B cell (primary cell): ENCODE measurements at regions not wholly inside any gene's neighbourhood (a gene's known extent, or its start where the extent isn't known, plus 50 kb on each side); places are given as distances from the start of the nearest gene placed in this dataset.

Source experiments
- ATAC-seq: fragments of 200-7000 bp; cut with Tn5 transposase; one replicate; pipeline ENCODE4 v1.10.0; 2021; ENCODE audit warnings: low read depth, mild to moderate bottlenecking, moderate number of reproducible peaks, moderate library complexity
- CTCF ChIA-PET: fragments of 350-600 bp; sonication (Branson Sonifier 250); formaldehyde crosslinking; loops from one replicate; lab custom pipeline; 2021; ENCODE audit warnings: antibody characterized with exemption, inconsistent platforms; lab: Charles Lee
- POLR2A ChIA-PET: fragments of 350-600 bp; sonication (Branson Sonifier 250); formaldehyde crosslinking; loops from one replicate; lab custom pipeline; 2021; ENCODE audit warnings: antibody characterized with exemption; lab: Charles Lee
- DNase-seq: peaks from one replicate; pipeline ENCODE4 v3.0.0; 2013
- H2AFZ ChIP-seq: 2 replicates; pipeline ENCODE4 v1.6.1; 2012; ENCODE audit warnings: mild to moderate bottlenecking, low read depth, low read length; ENCODE audit not compliant: insufficient read depth, poor library complexity, severe bottlenecking
- H3K27ac ChIP-seq, 2 donors: 1 replicate in 1 of 2; 2 replicates in 1 of 2; pipeline ENCODE4 v1.5.1; 2012 to 2013; ENCODE audit warnings: low read length in 2 of 2, mild to moderate bottlenecking in 2 of 2, moderate library complexity in 1 of 2
- H3K27me3 ChIP-seq, 4 experiments: fragments of 200-600 bp in 1 of 4; sonication (generic) in 1 of 4; replicated peaks in 1 of 4; 1 replicate in 2 of 4; 2 replicates in 2 of 4; pipeline versions ENCODE4 v1.6.1 to v1.7.0; 2013 to 2016; ENCODE audit warnings: low read length in 3 of 4, mild to moderate bottlenecking in 2 of 4, mixed read lengths in 1 of 4, moderate library complexity in 1 of 4; ENCODE audit not compliant: insufficient read depth in 4 of 4, control insufficient read depth in 3 of 4; ENCODE audit errors: control extremely low read depth in 1 of 4
- H3K36me3 ChIP-seq, 2 experiments: replicated peaks in 1 of 2; 1 replicate in 1 of 2; 2 replicates in 1 of 2; pipeline versions ENCODE4 v1.6.1 to v1.7.1; 2013; ENCODE audit warnings: low read length in 1 of 2; ENCODE audit not compliant: insufficient read depth in 2 of 2, control insufficient read depth in 1 of 2; ENCODE audit errors: control extremely low read depth in 1 of 2, extremely low read depth in 1 of 2
- H3K4me1 ChIP-seq, 2 donors: fragments of 200-600 bp in 1 of 2; sonication (generic) in 1 of 2; 1 replicate in 1 of 2; 2 replicates in 1 of 2; pipeline versions ENCODE4 v1.5.1 to v1.6.1; 2013 to 2017; ENCODE audit warnings: low read length in 2 of 2; ENCODE audit not compliant: control insufficient read depth in 2 of 2, insufficient read depth in 2 of 2
- H3K4me2 ChIP-seq: replicated peaks from 2 replicates; pipeline ENCODE3; 2012; ENCODE audit warnings: mild to moderate bottlenecking, low read depth, low read length; ENCODE audit not compliant: poor library complexity, severe bottlenecking
- H3K4me3 ChIP-seq, 5 experiments: fragments of 200-600 bp in 1 of 5; sonication (generic) in 1 of 5; 1 replicate in 3 of 5; 2 replicates in 2 of 5; pipeline versions ENCODE4 v1.5.1 to v1.7.0; 2011 to 2016; ENCODE audit warnings: low read length in 4 of 5, mild to moderate bottlenecking in 4 of 5, low read depth in 2 of 5, control low read depth in 1 of 5, moderate library complexity in 1 of 5; ENCODE audit not compliant: insufficient read depth in 1 of 5; ENCODE audit errors: control extremely low read depth in 1 of 5, extremely low read depth in 1 of 5
- H3K79me2 ChIP-seq: fragments of 200-600 bp; sonication (generic); one replicate; pipeline ENCODE4 v1.6.0; 2016; ENCODE audit warnings: low read length; ENCODE audit not compliant: control insufficient read depth, insufficient read depth
- H3K9ac ChIP-seq: fragments of 200-600 bp; sonication (generic); 2 replicates; pipeline ENCODE4 v1.6.1; 2017; ENCODE audit warnings: mild to moderate bottlenecking, low read length, moderate library complexity
- H3K9me3 ChIP-seq, 3 donors: one replicate each; pipeline versions ENCODE4 v1.6.1 to v1.7.1; 2013; ENCODE audit warnings: low read length in 2 of 3; ENCODE audit not compliant: control insufficient read depth in 2 of 3, insufficient read depth in 1 of 3; ENCODE audit errors: control extremely low read depth in 1 of 3
- H4K20me1 ChIP-seq: 2 replicates; pipeline ENCODE4 v1.6.0; 2012; ENCODE audit warnings: mild to moderate bottlenecking, low read length; ENCODE audit not compliant: insufficient read depth, control insufficient read depth, poor library complexity, severe bottlenecking
- H3K27ac Mint-ChIP-seq: one replicate; pipeline ENCODE4 v1.8.0; 2021; ENCODE audit warnings: mixed read lengths
- H3K27me3 Mint-ChIP-seq: one replicate; pipeline ENCODE4 v1.8.0; 2021; ENCODE audit warnings: mixed read lengths
- H3K4me1 Mint-ChIP-seq: one replicate; pipeline ENCODE4 v1.8.0; 2021; ENCODE audit warnings: mixed read lengths
- H3K4me3 Mint-ChIP-seq: one replicate; pipeline ENCODE4 v1.8.0; 2021; ENCODE audit warnings: mixed read lengths
- H3K9me3 Mint-ChIP-seq: one replicate; pipeline ENCODE4 v1.8.0; 2022; ENCODE audit warnings: mixed read lengths; ENCODE audit not compliant: insufficient read depth
- CTCF ChIP-seq: fragments of 200-600 bp; IDR thresholded peaks from one replicate; pipeline ENCODE4 v1.8.0; 2022; ENCODE audit warnings: antibody characterized with exemption, mild to moderate bottlenecking
- EZH2 ChIP-seq: IDR thresholded peaks from 2 replicates; pipeline ENCODE4 v1.6.1; 2012; ENCODE audit warnings: borderline replicate concordance, low read depth, mild to moderate bottlenecking, moderate library complexity, low read length; ENCODE audit not compliant: insufficient read depth, poor library complexity, severe bottlenecking
- WGBS: methylation state at CpG from one replicate; pipeline ENCODE4 v1.1.5; 2013; ENCODE audit warnings: missing lambda C conversion rate; ENCODE audit not compliant: insufficient coverage; 5-methylcytosine and 5-hydroxymethylcytosine counted together
- intact Hi-C: fragments of 100-400 bp; cut with micrococcal nuclease; formaldehyde crosslinking; loops from one replicate; pipeline ENCODE4 v1.10.0; 2022

DNA sequence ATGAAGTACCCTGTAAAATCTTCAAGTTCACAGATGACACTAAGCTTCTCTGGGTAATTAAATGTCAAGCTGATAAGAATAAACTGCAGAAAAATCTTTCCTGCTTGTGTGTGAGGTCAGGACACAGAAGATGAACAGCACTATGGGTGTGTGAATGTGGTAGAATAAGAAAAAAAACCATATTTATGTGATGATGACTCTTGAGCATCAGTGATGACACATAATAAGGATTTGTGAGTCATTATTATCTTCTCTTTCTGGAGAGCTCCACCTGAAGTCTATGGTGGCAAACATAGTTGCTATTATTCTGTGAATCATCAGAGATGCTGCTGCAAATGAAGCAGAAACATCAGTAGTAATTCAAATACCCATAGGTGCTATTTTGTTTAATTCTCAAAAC, 422.4 kb downstream of the DIPK2A start:
- CTCF ChIA-PET, result no interaction called here
- no peak overlapping the region for H2AFZ ChIP-seq
- no peaks in the 10 kb centered on the region for H3K4me1 ChIP-seq
- Mint-ChIP-seq H3K27me3 (no peaks in the 10 kb centered on the region), H3K4me3 (no peak overlapping the region), H3K27ac (no peak overlapping the region), H3K4me1 (no peaks in the 10 kb centered on the region), H3K9me3 (peaks cover 2% of the 10 kb centered on the region)
- H3K36me3 ChIP-seq, result no peaks in the 10 kb centered on the region
- TF ChIP-seq EZH2 (no peak), CTCF (no peak)
- H3K4me3 ChIP-seq, result no peak overlapping the region
- no peak overlapping the region for H3K9ac ChIP-seq
- H3K27me3 ChIP-seq, result no peaks in the 10 kb centered on the region
- no peak overlapping the region for H3K4me2 ChIP-seq
- intact Hi-C loops, result no loop called here
- H3K9me3 ChIP-seq, result no peaks in the 10 kb centered on the region
- no peak for ATAC-seq
- no peaks in the 10 kb centered on the region for H3K79me2 ChIP-seq
- POLR2A ChIA-PET, result no interaction called here
- H3K27ac ChIP-seq, result no peak overlapping the region
- no peak for DNase-seq
- H4K20me1 ChIP-seq, result no peaks in the 10 kb centered on the region

DNA sequence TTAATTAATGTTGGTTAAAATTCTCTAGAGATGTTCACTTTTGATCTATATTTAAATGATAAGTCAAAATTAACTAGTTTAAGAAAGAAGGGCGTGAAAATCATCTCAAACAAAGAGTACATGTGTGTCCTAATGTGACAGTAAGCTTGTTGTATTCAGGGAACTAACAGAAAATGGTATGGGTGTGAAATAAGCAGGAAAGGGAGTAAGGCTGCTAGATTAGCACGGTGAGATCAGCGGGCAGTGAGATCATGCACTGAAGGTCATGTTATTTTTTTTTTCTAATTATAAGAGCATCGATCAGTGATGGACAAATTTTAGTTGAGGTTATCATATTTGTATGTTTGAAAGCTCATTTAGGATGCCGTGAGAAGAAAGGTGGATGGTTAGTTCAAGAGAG, 430.8 kb downstream of the DIPK2A start:
- Mint-ChIP-seq H3K27ac (no peak overlapping the region), H3K4me1 (no peaks in the 10 kb centered on the region), H3K27me3 (peaks cover 3% of the 10 kb centered on the region), H3K4me3 (no peak overlapping the region), H3K9me3 (no peaks in the 10 kb centered on the region)
- POLR2A ChIA-PET, result no interaction called here
- Histone ChIP-seq H3K9me3 (no peaks in the 10 kb centered on the region), H3K36me3 (no peaks in the 10 kb centered on the region), H3K27ac (no peak overlapping the region), H3K27me3 (no peaks in the 10 kb centered on the region), H3K4me3 (no peak overlapping the region), H3K4me2 (no peak overlapping the region), H3K4me1 (no peaks in the 10 kb centered on the region), H2AFZ (no peak overlapping the region), H4K20me1 (no peaks in the 10 kb centered on the region), H3K79me2 (no peaks in the 10 kb centered on the region), H3K9ac (no peak overlapping the region)
- intact Hi-C loops, result no loop called here
- 100% methylated on average over 4 of the region's 5 CpGs for WGBS
- no peak for ATAC-seq
- no peak for DNase-seq
- CTCF ChIA-PET, result no interaction called here
- TF ChIP-seq EZH2, result no peak
- no peak for TF ChIP-seq CTCF
